Hematopoietic multipotent progenitor cell treated with erythropoietin and hydrocortisone succinate and interleukin-3 and kit ligand, for 8 days (in vitro differentiated cells): ENCODE measurements at regions not wholly inside any gene's neighbourhood (a gene's known extent, or its start where the extent isn't known, plus 50 kb on each side); places are given as distances from the start of the nearest gene placed in this dataset.
"Not testable (repeated sequence)": the region's sequence is repeated elsewhere in the genome, so short reads cannot be mapped to it uniquely, and the experiment has no call there.

Experiments
- DNase-seq: peaks from one replicate; pipeline ENCODE4 v3.0.0-alpha.2; 2015

- DNase-seq: no peak
These were observed 225.5 kb upstream of the IPO5 start for GRCh38 chr13:97727991-97728390.

GRCh38 chr13:97736436-97736835 lies 217.0 kb upstream of the IPO5 start:
- no peak for DNase-seq

GRCh38 chr13:97742084-97742483 lies 211.4 kb upstream of the IPO5 start:
- no peak for DNase-seq

DNA sequence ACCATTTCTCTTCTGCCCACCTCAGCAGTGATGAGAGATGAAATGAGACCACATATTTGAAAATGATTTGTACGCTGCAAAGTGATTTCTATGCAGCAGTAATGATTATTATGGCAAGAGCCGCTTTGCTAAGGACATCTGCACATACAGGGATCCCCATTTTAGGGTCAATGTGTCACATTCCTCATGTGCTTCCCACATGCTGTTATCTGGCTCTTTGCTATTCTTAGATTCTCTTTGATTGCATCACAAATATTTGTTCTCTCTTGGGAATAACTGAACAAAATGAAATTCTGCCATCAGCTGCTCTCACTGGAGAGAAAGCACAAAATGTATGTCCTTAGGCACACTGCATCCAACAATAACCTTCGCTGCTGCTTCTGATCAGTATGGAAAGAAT lies 209.5 kb upstream of the IPO5 start:
- DNase-seq: no peak

- no peak for DNase-seq
These were observed 206.8 kb upstream of the IPO5 start for GRCh38 chr13:97746649-97747048.

GRCh38 chr13:97749174-97749573 lies 204.3 kb upstream of the IPO5 start:
- DNase-seq: no peak

DNA sequence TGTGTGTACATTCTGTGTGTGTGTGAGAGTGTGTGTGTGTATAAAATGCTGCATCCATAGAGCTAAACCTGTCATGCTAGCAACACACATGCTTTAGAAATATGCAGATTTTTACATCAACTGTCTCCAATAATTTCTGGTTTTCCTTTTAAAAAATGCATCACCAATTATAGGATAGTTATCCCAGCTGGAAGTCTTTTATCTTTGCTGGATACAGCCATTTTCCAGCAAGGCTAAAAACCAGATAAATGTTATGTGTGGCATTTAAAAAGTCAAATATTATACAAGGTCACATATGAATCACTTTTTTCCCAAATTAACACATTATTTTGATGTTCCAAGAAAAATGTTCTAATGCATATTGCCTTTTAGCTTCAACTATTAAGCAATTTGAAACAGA lies 202.0 kb upstream of the IPO5 start:
- no peak for DNase-seq

GRCh38 chr13:97752961-97753668 lies 200.4 kb upstream of the IPO5 start:
- DNase-seq: no peak

DNA sequence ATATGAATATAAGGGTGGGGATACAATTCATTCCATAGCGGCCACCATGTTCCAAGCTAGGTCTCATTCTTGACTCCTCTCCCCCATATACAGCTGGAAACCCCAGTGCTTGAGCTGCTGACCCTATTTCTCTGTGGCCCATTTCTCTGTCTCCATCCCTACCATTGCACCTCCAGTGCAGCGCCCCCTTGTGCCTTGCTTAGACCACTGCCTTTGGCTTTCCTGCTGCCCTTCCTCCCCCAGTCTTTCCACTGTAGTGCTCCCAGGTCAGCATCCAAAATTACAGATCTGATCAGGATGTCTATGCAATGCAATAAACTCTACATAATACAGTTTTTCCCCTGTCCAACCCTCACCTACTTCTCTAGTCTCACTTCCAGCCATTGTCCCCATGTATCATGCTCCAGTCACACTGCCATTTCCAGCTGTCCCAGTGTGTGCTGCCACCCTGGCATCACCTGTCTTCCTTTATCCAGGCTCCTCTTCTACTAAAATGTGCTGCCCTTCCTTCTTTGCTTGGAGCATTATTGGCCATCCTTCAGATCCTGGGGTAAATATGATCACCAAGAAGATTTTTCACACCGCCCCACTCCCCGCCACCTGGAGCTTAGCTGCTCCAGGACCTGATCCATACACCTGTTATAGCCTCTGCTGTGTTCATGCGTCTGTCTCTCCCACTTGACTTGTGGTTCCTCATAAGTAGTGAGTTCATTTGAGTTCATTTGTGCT lies 199.4 kb upstream of the IPO5 start:
- DNase-seq: no peak

- no peak for DNase-seq
These were observed 195.7 kb upstream of the IPO5 start for GRCh38 chr13:97757807-97758206.

- no peak for DNase-seq
These were observed 195.2 kb upstream of the IPO5 start for GRCh38 chr13:97758317-97758716.

- DNase-seq: no peak
These were observed 191.5 kb upstream of the IPO5 start for GRCh38 chr13:97761796-97762540.

DNA sequence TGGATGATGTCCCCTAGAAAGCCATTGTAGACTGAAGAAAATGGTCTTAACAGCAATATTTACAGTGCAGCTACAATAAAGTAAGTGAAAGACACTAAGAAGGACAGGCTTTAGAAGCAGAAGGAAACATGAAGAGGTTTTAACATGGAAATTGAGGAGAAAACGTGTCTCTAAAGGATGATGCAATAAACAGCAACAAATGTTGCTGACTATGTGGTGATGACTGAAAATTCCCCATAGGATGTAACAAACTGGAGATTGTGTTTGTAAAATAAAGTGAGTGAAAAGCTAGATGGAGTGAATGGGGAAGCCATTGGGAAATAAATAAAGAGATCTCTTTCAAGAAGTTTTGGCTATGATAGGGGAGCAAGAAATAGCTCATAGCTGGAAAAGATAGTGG lies 186.7 kb upstream of the IPO5 start:
- DNase-seq: no peak

GRCh38 chr13:97768134-97768533 lies 185.3 kb upstream of the IPO5 start:
- DNase-seq: no peak

- DNase-seq: not testable (repeated sequence)
These were observed 183.2 kb upstream of the IPO5 start for GRCh38 chr13:97770231-97770630.

DNA sequence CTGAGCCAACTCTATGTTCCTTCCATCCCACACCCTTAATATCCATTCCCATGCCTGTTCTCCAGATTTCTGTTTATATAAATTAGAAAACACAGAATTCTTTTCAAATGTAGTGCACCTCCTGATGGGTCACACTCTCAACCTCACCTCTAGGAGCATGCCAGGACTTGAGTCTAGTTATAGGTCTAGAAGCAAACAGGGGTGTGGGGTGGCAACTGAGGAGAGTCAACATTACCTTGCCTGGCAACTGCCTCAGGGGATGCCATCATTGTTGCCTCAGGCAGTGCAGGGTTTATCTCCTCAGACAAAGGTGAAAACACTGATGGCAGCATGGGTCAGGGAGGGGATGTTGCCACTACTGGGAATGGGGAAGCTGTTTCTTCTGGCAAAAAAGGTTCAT lies 181.0 kb upstream of the IPO5 start:
- not testable (repeated sequence) for DNase-seq

- DNase-seq: not testable (repeated sequence)
These were observed 178.9 kb upstream of the IPO5 start for GRCh38 chr13:97774391-97775100.

- no peak for DNase-seq
These were observed 173.0 kb upstream of the IPO5 start for GRCh38 chr13:97780486-97780885.

- DNase-seq: no peak
These were observed 171.6 kb upstream of the IPO5 start for GRCh38 chr13:97781891-97782305.

- DNase-seq: no peak
These were observed 167.0 kb upstream of the IPO5 start for GRCh38 chr13:97786510-97786909.

DNA sequence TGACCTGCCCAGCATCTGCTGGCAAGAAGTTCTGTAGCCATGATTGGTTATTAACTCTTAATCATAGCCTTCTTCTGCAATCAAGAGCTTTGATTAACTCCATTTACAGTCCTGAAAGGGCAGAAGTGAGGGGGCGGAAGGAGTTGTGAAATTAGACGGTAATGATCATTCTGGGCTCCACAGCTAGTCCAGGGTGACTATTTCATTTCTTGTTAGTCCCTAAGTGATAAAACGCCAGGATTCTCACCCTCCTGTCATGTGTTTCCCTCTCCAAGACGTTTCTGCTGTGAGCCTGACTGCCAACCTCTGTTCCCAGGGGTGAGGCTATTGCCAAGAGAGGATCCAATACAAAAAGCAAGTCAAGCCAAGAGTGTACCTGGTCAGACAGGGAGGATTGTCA lies 155.9 kb upstream of the IPO5 start:
- no peak for DNase-seq

DNA sequence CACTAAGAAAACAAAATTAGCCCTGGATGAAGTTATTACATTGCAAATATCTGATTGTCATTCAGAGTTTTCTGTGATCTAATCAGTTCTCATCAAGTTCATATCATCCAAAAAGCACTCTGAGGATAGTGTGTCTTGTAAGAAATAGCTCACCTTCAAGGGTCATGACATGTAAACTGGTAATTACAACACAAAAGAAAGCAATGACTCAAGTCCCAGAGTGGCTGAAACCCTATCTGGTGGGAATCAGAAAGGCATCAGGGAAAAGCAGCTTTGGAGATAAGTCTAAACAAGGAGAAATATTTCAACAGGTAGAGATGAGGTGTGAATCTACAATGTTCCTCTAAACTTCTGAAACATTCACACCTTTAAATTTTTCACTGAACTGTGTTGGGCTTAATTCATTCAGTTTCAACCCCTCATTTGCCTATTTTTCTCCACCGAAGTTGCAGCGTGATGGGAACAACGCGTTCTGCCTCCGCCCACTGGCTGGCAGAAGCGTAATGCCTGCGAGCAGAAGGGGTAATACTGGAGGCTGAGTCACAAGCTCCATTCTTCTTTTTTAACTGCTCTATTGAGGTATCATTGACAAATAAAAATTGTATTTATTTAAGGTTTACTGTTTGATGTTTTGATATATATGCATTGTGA lies 155.2 kb upstream of the IPO5 start:
- no peak for DNase-seq

GRCh38 chr13:97798836-97799235 lies 154.6 kb upstream of the IPO5 start:
- no peak for DNase-seq
